NCI-H1436 treated with DMSO at 0.1 percent for 48 hours (cell line): ENCODE measurements at regions not wholly inside any gene's neighbourhood (a gene's known extent, or its start where the extent isn't known, plus 50 kb on each side); places are given as distances from the start of the nearest gene placed in this dataset.

Experiments
- DNase-seq: peaks from one replicate; lab custom pipeline; 2025; lab: John Stamatoyannopoulos, UW

DNA sequence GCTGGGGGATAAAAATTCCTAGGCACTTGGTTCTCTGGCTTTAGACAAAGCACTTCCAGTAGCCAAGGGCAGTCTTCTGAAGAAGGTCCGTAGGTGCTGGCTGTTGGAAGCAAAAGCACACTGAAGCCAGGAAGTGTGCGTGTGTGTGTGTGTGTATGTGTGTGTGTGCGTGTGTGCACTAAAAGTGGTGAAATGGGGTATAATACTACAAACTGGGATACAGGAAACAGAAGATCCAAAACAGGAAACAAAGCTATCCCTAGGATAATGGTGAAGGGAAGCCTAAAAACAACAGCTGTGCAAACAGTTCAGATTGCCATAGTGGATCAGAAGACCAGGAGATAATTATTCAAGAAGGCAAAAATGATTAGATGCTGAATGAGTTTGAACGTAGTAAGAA, 103.4 kb downstream of the IL20RB start:
- DNase-seq = no peak

DNA sequence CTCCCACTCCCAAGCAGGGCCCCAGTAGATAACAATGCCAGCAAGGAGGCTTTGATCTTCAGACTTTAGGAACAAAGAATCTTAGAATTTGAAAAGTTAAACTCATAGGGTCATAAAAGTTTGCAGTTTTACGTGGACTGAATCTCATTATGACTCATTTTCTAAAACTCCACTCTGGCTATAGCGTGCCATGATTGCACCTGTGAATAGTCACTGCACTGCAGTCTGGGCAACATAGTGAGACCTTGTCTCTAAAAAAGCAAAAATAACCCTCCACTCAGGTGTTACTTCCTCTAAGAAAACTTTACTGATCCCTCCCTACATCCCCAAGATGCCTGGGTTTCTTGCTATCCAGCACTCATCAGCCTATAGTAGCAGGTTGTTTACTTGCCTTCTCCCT, 104.5 kb downstream of the IL20RB start:
- DNase-seq = no peak

DNA sequence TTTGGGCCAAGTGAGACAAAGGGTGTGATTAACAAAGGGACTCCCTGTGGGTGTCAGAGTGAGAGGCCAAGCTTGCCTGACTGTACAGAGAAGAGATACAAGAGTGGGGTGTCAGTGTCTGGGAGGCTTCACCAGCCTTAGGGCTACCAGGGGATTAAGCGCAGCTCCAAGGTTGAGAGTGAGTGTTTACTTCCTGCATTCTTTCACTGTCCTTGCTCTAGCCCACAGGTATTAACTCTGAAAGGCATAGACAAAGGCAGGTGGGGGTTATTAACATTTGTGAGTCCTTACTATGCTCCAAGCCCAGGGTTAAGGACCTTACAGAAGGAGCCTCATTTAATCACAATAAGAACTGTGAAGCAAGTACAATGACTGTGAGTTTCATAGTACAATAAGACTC, 107.6 kb downstream of the IL20RB start:
- DNase-seq = no peak

DNA sequence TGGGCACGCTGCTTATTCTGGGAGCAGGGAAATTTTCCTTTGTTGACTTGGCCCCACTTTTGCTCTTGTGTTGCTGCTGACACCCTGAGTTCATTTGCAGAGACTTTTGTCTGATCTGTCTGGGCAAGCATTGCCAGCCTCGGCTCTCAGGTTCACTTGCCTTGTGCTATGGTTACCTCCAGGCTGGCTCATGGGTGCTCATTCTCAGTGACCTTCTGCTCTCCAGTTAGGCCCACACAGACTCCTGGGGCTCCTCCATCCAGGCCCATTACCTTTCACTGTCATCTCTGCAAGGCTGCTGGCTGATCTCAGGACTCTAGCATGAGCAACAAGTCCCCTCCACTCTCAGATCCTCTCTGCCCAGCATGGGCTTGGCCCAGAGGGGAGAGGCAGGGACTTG, 108.3 kb downstream of the IL20RB start:
- no peak for DNase-seq

DNA sequence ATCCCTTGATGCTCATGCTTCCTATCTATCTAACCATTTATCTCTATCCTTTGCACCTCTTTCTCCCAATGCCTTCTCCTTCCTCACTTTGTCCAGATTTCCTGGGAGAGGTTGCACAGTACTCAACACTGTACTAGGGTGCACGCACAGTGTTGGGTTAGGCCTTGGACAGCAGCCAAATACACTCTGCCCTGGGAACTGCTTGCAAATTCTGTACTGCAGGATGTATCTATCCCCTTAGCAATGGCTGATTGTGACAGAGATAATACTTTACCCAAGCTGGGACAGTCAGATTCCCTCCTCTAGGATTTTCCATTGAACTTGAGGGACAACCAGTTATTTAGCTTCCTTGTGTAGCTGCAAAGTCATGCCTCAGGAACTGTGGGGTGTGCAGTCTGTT, 113.3 kb downstream of the IL20RB start:
- no peak for DNase-seq

DNA sequence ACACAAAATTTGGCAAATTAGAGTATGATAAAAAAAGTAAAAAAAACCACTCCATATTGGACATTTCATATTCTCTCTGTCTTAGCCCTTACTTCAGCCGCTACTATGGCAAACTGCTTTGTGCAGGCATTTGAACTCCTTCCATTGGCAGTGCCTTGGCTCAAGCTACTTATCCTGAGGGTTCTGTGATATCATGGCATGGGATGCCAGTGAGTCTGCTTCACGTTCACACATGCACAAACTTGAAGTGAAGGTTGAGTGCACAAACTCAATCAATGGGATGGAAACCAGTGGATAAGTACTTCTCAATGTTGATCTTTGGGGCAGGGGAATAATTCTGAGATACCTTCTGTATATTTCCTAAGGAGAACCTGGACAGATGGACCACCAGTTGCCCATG, 117.2 kb downstream of the IL20RB start:
- no peak for DNase-seq

DNA sequence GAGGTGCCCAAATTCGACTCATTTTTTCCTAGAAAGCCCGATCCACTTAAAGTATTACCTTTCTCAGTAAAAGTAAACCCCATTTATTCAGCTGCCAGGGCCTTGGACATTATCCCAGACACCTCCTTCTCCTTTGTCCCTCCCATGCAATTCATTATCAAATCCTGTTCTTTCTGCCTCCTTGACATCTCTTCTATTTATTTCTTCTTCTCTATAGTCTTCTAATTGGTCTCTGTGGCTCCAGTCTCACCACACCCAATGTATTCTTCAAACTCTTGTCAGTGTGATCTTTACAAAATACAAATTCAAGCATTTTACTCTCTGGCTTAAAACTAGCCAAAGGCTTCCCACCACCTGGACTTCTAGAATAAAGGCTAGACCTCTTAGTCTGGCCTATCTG, 120.3 kb downstream of the IL20RB start:
- DNase-seq = no peak

DNA sequence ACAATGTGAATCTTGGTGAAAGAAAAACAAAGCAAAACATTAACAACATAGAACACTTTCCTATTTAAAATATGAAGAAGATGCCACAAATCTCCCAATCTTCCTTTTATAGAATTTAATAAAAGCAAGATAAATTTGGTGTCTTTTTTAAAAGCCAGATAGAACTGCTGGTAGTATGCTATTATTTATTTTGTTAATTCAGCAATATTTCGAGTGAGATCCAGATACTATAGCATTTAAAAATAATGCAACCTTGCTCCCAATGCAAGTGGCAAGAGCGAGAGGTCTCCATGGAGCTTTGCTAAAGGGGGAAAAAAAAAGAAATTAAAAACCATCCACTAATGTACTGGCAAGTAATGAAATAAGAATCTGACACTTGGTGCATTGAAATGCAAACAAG, 121.8 kb downstream of the IL20RB start:
- no peak for DNase-seq

DNA sequence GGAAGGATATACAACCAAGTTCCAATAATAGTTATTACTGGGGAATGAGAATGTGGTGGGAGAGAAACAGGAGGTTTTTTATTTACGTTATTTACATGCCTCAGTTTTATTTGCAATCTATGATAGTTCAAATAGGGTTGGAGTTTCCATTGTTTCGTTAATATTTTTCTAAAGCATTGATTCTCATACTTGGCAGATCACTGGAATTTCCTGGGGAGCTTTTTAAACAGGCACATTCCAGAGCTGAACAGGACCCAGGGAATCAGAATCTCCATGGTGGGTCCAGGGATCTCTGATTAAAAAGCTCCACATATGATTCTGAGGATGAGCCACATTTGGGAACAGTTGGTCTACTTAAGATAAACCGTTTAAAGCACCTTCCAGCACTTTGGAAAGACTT, 123.9 kb downstream of the IL20RB start:
- no peak for DNase-seq

DNA sequence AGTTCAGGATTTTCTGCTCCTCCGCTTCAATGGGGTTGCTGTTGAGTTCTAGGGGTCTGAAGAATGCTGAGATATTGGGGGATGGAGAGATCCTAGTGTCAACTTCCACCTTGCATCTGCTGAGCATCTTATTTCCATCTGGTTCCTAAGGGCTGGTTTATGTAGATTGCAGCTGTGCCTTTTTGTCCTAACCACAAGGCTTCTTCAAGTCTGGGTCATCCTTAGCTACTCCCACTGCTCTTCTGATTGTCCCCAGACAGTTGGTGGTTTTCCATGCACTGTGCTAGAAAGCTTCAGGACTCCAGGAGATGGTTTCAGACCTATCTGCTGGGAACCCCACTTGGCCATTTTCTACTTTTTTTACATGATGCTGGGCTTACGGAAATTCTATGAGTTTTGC, 125.0 kb downstream of the IL20RB start:
- DNase-seq = no peak

DNA sequence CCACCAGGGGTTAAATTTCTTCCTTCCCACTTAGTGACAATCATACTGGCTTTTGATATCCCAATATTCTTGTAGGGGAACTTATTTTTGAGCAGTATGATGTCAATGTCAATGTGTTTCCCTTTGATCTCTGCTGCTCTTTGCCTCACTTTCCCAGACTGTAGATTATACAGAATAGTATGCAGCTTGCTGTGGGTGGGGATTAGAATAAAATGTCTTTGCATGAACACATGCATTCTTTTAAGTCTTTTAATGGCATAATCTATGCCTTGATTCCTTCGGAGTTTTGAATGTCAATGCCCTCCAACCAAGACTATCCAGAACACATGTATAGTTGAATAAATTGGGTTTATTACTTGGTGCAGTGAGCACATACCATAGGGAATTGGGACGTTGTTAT, 125.5 kb downstream of the IL20RB start:
- no peak for DNase-seq

DNA sequence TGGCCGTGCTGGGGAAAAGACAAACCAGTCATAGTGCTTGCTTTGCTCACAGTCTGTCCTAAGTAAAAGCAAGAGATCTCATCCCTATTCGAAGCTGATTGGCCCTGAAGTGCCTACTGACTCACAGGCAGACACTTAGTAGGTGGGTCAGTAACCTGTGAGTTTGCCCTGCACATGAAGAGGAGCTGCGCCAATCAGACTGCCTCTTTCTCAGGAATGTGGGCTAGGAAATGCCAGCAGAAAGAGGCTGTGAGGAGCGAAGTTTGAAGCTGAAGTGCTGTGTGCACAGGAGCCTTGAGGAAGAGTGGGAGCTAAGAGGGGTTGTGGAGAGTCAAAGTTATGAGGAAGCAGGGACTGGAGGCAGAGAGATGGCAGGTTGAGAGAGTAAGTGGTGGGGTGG, 126.8 kb downstream of the IL20RB start:
- no peak for DNase-seq

DNA sequence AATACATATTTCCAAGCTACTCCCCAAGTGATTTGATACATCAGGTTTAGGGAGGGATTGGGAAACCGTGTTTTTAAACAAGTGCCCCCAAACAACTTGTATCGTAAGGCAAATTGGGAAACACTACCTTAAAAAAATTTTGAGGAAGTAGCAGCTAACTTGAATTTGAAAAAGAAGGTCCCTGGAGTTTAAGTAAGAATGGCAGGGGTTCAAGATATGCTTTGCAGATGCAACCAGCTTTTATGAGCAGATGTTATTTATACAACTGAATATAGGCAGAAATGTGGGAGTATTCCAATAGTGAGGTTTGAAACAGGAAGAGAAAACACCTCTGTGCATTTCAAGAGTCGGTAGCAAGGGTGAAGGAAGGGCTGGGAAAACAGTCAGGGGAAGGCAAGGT, 139.6 kb downstream of the IL20RB start:
- no peak for DNase-seq

DNA sequence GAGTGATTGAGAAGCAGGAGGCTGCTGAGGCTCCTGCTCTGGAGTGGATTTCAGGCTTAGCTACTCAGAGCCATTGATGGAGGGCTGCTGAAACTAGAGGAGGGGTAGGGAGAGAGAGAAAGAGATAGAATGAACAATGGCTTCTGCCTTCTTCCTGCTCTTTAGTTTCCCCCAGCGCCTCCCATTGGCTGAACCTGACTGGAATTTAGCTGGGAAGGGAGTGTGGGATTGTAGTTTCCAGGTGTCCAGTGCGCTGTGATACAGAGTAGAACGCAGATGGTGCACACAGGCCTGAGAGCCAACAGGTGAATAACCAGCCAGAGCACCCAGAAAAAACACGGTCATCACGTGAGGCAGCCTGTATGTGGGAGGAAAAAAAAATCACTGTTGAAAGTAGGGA, 140.1 kb downstream of the IL20RB start:
- DNase-seq = no peak

DNA sequence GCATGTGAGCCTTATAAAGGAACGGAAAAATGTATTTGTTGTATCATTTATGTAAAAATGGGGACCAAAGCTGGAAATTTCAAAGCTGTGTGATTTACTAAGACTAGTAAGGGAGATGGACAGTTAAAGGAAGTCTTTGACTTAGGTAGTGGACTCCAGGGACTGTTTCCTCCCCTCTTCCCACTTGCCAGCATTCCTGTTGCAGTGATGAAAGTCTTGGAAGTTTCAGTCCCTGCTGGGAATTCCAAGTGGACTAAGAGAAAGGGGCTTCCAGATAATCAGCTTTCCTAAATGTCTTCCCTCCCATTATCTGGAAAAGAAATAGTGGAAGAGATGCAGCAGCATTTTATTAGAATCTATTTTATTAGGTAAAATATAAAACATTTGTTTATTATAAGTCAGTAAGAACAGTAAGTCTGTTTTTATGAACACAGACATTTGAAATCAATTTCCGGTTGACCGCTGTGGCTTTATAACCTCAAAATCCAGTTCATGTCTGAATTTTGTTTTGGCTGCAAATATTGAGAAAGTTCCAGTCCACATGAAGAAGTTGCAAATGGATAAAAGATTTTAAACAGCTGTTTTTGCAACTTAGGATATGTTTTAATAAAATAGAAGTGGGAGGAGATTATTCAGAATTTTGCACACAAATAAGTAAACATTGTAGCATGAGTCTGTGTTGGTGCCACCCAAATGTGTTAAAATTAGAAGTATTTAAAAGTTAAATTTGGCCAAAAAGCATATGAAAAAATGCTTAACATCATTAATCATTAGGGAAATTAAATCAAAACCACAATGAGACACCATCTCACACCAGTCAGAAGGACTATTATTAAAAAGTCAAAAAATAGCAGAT, 141.8 kb downstream of the IL20RB start:
- DNase-seq = no peak

DNA sequence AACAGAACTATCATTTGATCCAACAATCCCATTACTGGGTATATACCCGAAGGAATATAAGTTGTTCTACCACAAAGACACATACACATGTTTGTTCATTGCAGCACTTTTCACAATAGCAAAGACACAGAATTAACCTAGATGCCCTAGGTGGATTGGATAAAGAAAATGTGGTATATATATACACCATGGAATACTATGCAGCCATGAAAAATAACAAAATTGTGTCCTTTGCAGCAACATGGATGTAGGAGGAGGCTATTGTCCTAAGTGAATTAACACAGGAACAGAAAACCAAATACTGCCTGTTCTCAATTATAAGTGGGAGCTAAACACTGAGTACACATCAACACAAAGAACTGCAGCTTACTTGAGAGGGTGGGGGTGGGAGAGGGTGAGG, 142.5 kb downstream of the IL20RB start:
- DNase-seq = no peak

DNA sequence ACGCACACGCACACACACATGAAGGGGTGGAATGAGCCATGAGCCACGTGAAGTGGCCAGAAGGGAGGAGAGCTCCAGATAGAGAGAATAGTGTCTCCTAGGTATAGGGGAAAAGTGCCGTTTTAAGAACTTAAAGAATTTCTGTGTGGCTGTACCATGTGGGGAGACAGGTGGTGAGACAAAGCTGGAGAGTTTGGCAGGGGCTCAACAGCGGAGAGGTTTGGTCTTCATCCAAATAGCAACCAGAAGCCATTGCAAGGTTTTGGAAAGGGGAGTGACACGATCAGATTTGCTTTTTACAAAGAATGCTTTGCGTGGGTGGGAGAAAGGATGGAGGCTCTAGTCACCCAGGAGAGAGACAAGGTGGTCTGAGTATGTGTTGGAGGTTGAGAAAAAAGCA, 146.0 kb downstream of the IL20RB start:
- no peak for DNase-seq

DNA sequence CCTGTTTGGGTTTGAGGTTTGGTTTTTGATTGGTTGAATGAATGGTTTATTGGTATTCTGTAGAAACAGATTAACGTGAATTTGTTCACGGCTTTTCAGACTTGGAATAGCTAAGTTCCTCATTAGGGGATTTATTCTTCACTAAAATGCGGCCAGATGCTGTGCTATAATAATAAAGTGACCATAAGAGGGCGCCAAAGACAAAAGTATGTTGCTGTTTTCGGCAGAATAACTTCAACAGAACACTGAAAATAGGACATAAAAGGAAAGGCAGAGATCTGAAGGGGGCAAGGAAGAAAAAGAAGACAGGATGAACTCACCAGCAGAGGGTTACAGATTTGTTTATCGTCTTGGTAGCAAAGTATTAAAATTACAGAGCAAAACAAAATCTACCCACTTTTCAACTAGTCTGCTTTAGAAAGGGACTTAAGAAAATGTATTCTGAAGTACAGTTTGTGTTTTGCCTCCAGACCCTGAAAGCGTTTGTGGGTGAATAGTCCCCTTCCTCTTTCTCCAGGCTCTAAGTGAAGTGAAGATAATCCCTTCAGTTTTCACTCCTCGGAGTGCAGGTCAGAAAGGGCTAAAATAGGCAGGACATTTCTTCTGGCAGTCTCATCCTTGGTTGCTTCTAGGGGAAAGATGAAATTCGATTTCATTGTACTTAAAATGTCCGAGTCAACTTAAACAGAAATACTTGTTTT, 147.6 kb downstream of the IL20RB start:
- DNase-seq = peak; percentile 16

DNA sequence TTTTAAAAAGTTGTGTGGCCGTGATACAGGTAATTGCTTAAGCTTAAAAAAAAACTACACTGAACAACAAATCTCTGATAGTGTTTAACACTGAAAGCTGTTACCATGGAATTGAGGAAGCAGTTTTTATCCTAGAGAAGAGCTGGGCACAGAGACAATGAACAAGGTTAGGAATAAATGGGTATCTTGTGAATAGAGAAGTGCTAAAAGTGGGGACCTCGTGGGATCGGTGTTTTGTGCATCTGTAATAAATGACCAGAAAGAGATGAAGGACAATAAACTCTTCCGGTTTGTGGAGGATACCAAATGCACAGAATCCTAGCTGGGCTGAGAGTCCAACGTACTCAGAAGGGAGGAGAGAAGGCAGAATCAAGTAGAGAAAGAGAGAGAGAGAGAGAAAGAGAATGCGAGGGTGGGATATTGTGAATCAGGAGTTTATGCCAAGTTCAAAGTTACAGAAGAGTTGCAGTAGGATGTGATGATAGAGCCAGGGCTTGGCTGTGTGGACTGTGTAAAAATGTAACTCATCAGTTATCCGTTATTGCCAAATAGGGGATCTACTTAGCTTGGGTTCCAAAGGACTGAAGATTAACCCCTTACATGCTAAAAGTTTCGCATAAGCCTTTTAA, 148.9 kb downstream of the IL20RB start:
- DNase-seq = no peak

DNA sequence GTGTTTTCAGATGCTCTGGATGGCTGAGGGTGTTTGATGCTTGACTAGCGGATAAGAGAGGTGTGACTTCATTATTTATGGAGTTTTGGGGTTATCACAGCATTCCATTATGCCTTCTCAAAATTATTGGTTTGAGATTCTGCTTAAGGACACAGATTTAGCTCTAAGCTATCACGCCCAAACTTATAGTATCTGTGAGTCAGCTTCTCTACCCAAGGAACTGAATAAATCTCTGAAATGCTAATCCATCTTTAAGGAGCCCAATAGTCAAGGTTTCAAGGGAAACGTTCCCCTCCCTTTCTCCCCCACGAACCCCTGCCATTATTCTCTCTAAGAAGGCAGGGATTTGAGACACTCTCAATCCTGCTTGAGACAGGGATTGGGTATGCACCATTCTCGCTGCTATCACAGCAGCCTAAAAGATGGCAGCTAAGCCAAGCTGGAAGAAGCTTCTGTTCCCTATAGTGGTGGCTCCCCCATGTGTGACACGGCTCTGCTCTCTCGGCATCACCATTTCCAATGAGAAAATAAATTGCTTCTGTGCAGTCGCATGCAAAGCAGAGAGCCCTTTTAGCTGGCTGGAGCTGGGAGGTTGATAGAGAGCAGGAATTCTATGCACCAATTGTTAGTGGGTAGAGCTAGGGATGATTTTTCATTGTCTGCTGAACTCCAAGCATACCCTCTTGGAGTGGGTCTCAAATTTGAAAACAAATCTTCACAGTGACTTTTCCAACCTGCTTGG, 151.1 kb downstream of the IL20RB start:
- DNase-seq = no peak

DNA sequence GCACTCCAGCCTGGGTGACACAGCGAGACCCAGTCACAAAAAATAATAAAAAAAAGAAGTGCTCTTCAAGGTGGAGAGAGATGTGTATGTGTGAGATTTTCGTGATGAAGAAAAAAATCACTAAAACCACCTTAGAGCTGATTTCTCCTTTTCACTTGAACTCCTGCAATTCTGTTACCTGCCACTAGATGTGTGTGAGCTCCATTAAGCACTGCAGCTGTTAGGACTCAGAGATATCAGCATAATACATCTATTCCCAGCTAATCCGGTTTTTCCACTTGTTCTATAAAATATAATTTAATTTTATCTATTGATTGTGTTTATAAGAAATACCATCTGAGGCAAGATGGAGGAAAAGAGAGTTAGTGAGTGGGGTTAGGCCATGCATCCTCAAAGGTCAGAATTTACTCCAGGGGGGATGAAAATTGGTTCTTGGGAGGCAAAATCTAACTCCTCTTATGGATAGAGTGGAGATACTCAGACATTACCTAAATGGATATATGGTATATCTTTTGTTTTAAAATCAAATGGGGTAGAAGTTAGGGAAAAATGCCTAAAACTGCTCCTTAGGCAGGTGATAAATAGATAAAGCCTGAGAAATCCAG, 152.7 kb downstream of the IL20RB start:
- no peak for DNase-seq

DNA sequence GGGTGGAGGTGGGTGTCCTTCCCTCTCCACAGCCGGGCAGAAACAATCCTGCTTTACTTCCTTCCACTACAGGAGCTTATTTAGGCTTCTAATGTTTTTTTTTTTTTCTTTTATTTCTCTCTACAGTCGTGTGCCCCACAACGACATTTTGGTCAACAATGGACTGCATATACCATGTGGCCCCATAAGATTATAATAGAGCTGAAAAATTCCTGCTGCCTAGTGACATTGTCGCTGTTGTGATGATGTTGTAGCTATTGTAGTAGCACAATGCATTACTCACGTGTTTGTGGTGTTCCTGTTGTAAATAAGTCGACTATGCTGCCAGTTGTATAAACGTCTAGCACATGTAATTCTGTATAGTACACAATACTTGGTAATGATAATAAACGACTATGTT, 153.7 kb downstream of the IL20RB start:
- DNase-seq = no peak
